ENCODE measurements at regions not wholly inside any gene's neighbourhood (a gene's known extent, or its start where the extent isn't known, plus 50 kb on each side); places are given as distances from the start of the nearest gene placed in this dataset.

DNA sequence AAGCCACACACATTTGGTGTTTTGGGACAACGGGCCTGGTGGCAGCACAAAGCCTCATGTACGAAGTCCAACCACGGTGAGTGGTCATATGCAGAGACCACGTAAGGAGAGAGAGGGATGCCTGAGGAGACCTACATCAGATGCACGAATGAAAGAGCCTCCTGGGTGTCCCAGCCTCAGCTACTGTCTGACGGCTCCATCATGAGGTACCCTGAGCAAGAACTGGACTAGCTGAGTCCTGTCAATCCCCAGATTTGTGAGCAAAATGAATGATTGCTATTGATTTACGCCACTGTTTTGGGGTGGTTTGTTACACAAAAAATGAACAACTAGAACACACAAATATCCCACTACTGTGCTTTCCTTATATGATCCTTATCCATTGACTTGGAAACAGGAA lies 275.7 kb upstream of the KYNU start:
- no peak for TF ChIP-seq JUND (IDR thresholded peaks at IDR 0.05)
- TF ChIP-seq, protein P1, sequence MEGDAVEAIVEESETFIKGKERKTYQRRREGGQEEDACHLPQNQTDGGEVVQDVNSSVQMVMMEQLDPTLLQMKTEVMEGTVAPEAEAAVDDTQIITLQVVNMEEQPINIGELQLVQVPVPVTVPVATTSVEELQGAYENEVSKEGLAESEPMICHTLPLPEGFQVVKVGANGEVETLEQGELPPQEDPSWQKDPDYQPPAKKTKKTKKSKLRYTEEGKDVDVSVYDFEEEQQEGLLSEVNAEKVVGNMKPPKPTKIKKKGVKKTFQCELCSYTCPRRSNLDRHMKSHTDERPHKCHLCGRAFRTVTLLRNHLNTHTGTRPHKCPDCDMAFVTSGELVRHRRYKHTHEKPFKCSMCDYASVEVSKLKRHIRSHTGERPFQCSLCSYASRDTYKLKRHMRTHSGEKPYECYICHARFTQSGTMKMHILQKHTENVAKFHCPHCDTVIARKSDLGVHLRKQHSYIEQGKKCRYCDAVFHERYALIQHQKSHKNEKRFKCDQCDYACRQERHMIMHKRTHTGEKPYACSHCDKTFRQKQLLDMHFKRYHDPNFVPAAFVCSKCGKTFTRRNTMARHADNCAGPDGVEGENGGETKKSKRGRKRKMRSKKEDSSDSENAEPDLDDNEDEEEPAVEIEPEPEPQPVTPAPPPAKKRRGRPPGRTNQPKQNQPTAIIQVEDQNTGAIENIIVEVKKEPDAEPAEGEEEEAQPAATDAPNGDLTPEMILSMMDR (IDR thresholded peaks at IDR 0.05; ENCODE audit: low read depth, low read length, missing input control), result no peak
- TF ChIP-seq RXRA (IDR thresholded peaks at IDR 0.05), result no peak
- TF ChIP-seq FOXA2 (IDR thresholded peaks at IDR 0.05), result no peak
